ENCODE measurements at regions not wholly inside any gene's neighbourhood (a gene's known extent, or its start where the extent isn't known, plus 50 kb on each side); places are given as distances from the start of the nearest gene placed in this dataset.
A peak's percentile ranks its signal among the peaks of the same experiment; 100 is the strongest.

GRCh38 chr2:12821656-12822055 is 104.9 kb downstream of the TRIB2 start:
- H3K27ac ChIP-seq: no peak overlapping the region
- DNase-seq: no peak
- no peak for TF ChIP-seq CTCF (IDR thresholded peaks at IDR 0.05; ENCODE audit: low read depth, low read length, missing control alignments)
- no peaks in the 10 kb centered on the region for H3K36me3 ChIP-seq (replicated peaks)
- H3K4me3 ChIP-seq (ENCODE audit: low read depth, low read length): no peak overlapping the region
- no peaks in the 10 kb centered on the region for H3K27me3 ChIP-seq (replicated peaks)
- in situ Hi-C loops (cut with HindIII; ENCODE audit: low pct_ligation_motif_present, low sequenced_read_pairs): no loop called here

GRCh38 chr2:12824351-12824777 is 107.6 kb downstream of the TRIB2 start:
- no peak overlapping the region for H3K27ac ChIP-seq
- peak; percentile 4 for DNase-seq
- in situ Hi-C loops (cut with HindIII; ENCODE audit: low pct_ligation_motif_present, low sequenced_read_pairs): no loop called here

GRCh38 chr2:12824778-12825379 is 108.1 kb downstream of the TRIB2 start:
- no peak overlapping the region for H3K27ac ChIP-seq
- H3K36me3 ChIP-seq (replicated peaks): no peaks in the 10 kb centered on the region
- no peak overlapping the region for H3K4me3 ChIP-seq (ENCODE audit: low read depth, low read length)
- H3K27me3 ChIP-seq (replicated peaks): no peaks in the 10 kb centered on the region
- in situ Hi-C loops (cut with HindIII; ENCODE audit: low pct_ligation_motif_present, low sequenced_read_pairs): no loop called here
- no peak for DNase-seq
- TF ChIP-seq CTCF (IDR thresholded peaks at IDR 0.05; ENCODE audit: low read depth, low read length, missing control alignments): no peak

More at GRCh38 chr2:12824351-12824777, 107.6 kb downstream of the TRIB2 start:
- no peaks in the 10 kb centered on the region for H3K36me3 ChIP-seq (replicated peaks)
- H3K27me3 ChIP-seq (replicated peaks): no peaks in the 10 kb centered on the region
- no peak for TF ChIP-seq CTCF (IDR thresholded peaks at IDR 0.05; ENCODE audit: low read depth, low read length, missing control alignments)
- no peak overlapping the region for H3K4me3 ChIP-seq (ENCODE audit: low read depth, low read length)

GRCh38 chr2:12826781-12827180 is 110.0 kb downstream of the TRIB2 start:
- Histone ChIP-seq H3K27me3 (replicated peaks) (no peaks in the 10 kb centered on the region), H3K4me3 (ENCODE audit: low read depth, low read length) (no peak overlapping the region), H3K36me3 (replicated peaks) (no peaks in the 10 kb centered on the region), H3K27ac (no peak overlapping the region)
- TF ChIP-seq CTCF (IDR thresholded peaks at IDR 0.05; ENCODE audit: low read depth, low read length, missing control alignments): no peak
- in situ Hi-C loops (cut with HindIII; ENCODE audit: low pct_ligation_motif_present, low sequenced_read_pairs): no loop called here
- DNase-seq: no peak

- H3K4me3 ChIP-seq (ENCODE audit: low read depth, low read length): no peak overlapping the region
- DNase-seq: no peak
- in situ Hi-C loops (cut with HindIII; ENCODE audit: low pct_ligation_motif_present, low sequenced_read_pairs): no loop called here
- H3K27ac ChIP-seq: no peak overlapping the region
- TF ChIP-seq CTCF (IDR thresholded peaks at IDR 0.05; ENCODE audit: low read depth, low read length, missing control alignments): no peak
- no peaks in the 10 kb centered on the region for H3K36me3 ChIP-seq (replicated peaks)
- no peaks in the 10 kb centered on the region for H3K27me3 ChIP-seq (replicated peaks)
Observed at GRCh38 chr2:12827721-12828120, 111.0 kb downstream of the TRIB2 start.

GRCh38 chr2:12828980-12829379 is 112.2 kb downstream of the TRIB2 start:
- in situ Hi-C loops (cut with HindIII; ENCODE audit: low pct_ligation_motif_present, low sequenced_read_pairs): no loop called here
- no peaks in the 10 kb centered on the region for H3K27me3 ChIP-seq (replicated peaks)
- H3K27ac ChIP-seq: no peak overlapping the region
- no peak for TF ChIP-seq CTCF (IDR thresholded peaks at IDR 0.05; ENCODE audit: low read depth, low read length, missing control alignments)
- no peak overlapping the region for H3K4me3 ChIP-seq (ENCODE audit: low read depth, low read length)
- no peaks in the 10 kb centered on the region for H3K36me3 ChIP-seq (replicated peaks)
- no peak for DNase-seq

All from brain microvascular endothelial cell (primary cell).